K562 (cell line): ENCODE measurements at regions not wholly inside any gene's neighbourhood (a gene's known extent, or its start where the extent isn't known, plus 50 kb on each side); places are given as distances from the start of the nearest gene placed in this dataset.

ENCODE experiments used
- ATAC-seq: fragments of 200-7000 bp; cut with Tn5 transposase; 3 replicates; pipeline ENCODE4 v1.9.1; 2020; ENCODE audit warnings: moderate library complexity
- BruUV-seq: library from RNA; stranded (reverse); fragments of 400-500 nt; replicated peaks from 2 replicates; lab custom pipeline; 2021; lab: Mats Ljungman, UMichigan
- CTCF ChIA-PET: fragments of 300-600 bp; formaldehyde crosslinking; extraction: SDS; loops from one replicate; lab custom pipeline; 2021; ENCODE audit warnings: low intra/inter-chr PET ratio; lab: Yijun Ruan, JAX
- POLR2A ChIA-PET: fragments of 300-600, 350-650 bp; sonication (Branson Sonifier 250); formaldehyde crosslinking; extraction: SDS; loops from one replicate; lab custom pipeline; 2021; ENCODE audit warnings: antibody characterized with exemption, inconsistent platforms; lab: Yijun Ruan, JAX
- DNase-seq, 4 experiments: peaks; one replicate each; pipeline versions ENCODE4 v3.0.0 to v3.0.0-alpha.2; 2011 to 2018; ENCODE audit warnings: low spot score in 3 of 4, mixed read lengths in 3 of 4; ENCODE audit errors: extremely low read depth in 1 of 4
- FAIRE-seq: peaks from 2 replicates; lab custom pipeline; 2011; peaks lifted over from hg19 to GRCh38; lab: Jason Lieb, UNC
- H2AFZ ChIP-seq: 2 replicates; pipeline ENCODE4 v1.6.0; 2011; ENCODE audit warnings: low read depth, low read length, control low read depth, inconsistent platforms
- H3K27ac ChIP-seq: fragments of 200-600 bp; 3 replicates; pipeline ENCODE4 v1.8.0; 2011; ENCODE audit warnings: low read depth, mild to moderate bottlenecking, control low read depth, inconsistent platforms, low read length, moderate library complexity, mixed read lengths; ENCODE audit errors: extremely low read depth
- H3K27me3 ChIP-seq, 2 experiments: fragments of 300-600 bp in 1 of 2; 2 replicates in 1 of 2; 3 replicates in 1 of 2; pipeline versions ENCODE4 v1.6.0 to v1.8.0; 2011; ENCODE audit warnings: inconsistent platforms in 2 of 2, low read length in 2 of 2, mild to moderate bottlenecking in 1 of 2, mixed read lengths in 1 of 2, moderate library complexity in 1 of 2; ENCODE audit not compliant: control insufficient read depth in 2 of 2, insufficient read depth in 2 of 2
- H3K36me3 ChIP-seq: fragments of 300-600 bp; 3 replicates; pipeline ENCODE4 v1.8.0; 2011; ENCODE audit warnings: mild to moderate bottlenecking, low read length, inconsistent platforms; ENCODE audit not compliant: control insufficient read depth, insufficient read depth
- H3K4me1 ChIP-seq, 2 experiments: fragments of 200-600 bp in 1 of 2; replicated peaks in 1 of 2; 2 replicates in 1 of 2; 3 replicates in 1 of 2; pipeline versions ENCODE4 v1.5.1 to v1.8.0; 2011; ENCODE audit warnings: inconsistent platforms in 2 of 2, low read length in 2 of 2, mild to moderate bottlenecking in 1 of 2, mixed read lengths in 1 of 2, moderate library complexity in 1 of 2; ENCODE audit not compliant: control insufficient read depth in 2 of 2, insufficient read depth in 2 of 2
- H3K4me2 ChIP-seq: 2 replicates; pipeline ENCODE4 v1.6.1; 2011; ENCODE audit warnings: low read length, control low read depth, inconsistent platforms, mixed read lengths; ENCODE audit not compliant: insufficient read depth
- H3K4me3 ChIP-seq: fragments of 200-600 bp; sonication (generic), shearing (Covaris generic); 2 replicates; pipeline ENCODE4 v1.5.1; 2016; ENCODE audit warnings: control low read depth, inconsistent platforms
- H3K79me2 ChIP-seq: fragments of 200-600 bp; 3 replicates; pipeline ENCODE4 v1.8.0; 2011; ENCODE audit warnings: low read length, inconsistent platforms; ENCODE audit not compliant: control insufficient read depth, insufficient read depth
- H3K9ac ChIP-seq, 2 experiments: 2 replicates each; pipeline versions ENCODE4 v1.6.0 to v1.6.1; 2011; ENCODE audit warnings: low read depth in 2 of 2, low read length in 2 of 2, control low read depth in 1 of 2, inconsistent platforms in 1 of 2, mild to moderate bottlenecking in 1 of 2, mixed read lengths in 1 of 2; ENCODE audit not compliant: insufficient read depth in 1 of 2
- H3K9me1 ChIP-seq: one replicate; pipeline ENCODE4 v1.6.0; 2011; ENCODE audit warnings: inconsistent platforms, mild to moderate bottlenecking, low read length, moderate library complexity; ENCODE audit not compliant: control insufficient read depth, insufficient read depth
- H3K9me3 ChIP-seq: replicated peaks from 2 replicates; pipeline ENCODE4 v1.5.1; 2011; ENCODE audit warnings: low read depth, low read length, inconsistent platforms; ENCODE audit not compliant: control insufficient read depth, insufficient read depth
- H4K20me1 ChIP-seq: replicated peaks from 2 replicates; pipeline ENCODE4 v1.6.1; 2011; ENCODE audit warnings: low read length, inconsistent platforms, mixed read lengths; ENCODE audit not compliant: control insufficient read depth, insufficient read depth
- ARHGAP35 ChIP-seq: fragments of 450-650 bp; IDR thresholded peaks from 2 replicates; pipeline ENCODE4 v1.6.1; 2018; ENCODE audit not compliant: partially characterized antibody
- CBX3 ChIP-seq, 2 experiments: IDR thresholded peaks; 1 replicate in 1 of 2; 2 replicates in 1 of 2; pipeline ENCODE4 v1.6.1; 2012; ENCODE audit warnings: inconsistent platforms in 2 of 2, low read length in 2 of 2, borderline replicate concordance in 1 of 2, control low read depth in 1 of 2
- ELF4 ChIP-seq: fragments of 450-650 bp; formaldehyde crosslinking; IDR thresholded peaks from 2 replicates; pipeline ENCODE4 v1.4.0; 2022; ENCODE audit warnings: missing genetic modification characterization
- HNRNPH1 ChIP-seq: fragments of 200-400 bp; formaldehyde crosslinking; optimal IDR thresholded peaks from 2 replicates; pipeline ENCODE3; 2017; ENCODE audit warnings: low read depth, mild to moderate bottlenecking, low read length, moderate library complexity
- HNRNPL ChIP-seq: fragments of 200-400 bp; formaldehyde crosslinking; IDR thresholded peaks from 2 replicates; pipeline ENCODE4 v1.6.1; 2017; ENCODE audit warnings: low read depth, mild to moderate bottlenecking, low read length
- IRF2 ChIP-seq: sonication (generic); formaldehyde crosslinking; IDR thresholded peaks from 2 replicates; pipeline ENCODE4 v1.8.1; 2022; ENCODE audit warnings: mild to moderate bottlenecking, missing genetic modification reagents
- MITF ChIP-seq: IDR thresholded peaks from 2 replicates; pipeline ENCODE4 v1.6.1; 2014; ENCODE audit warnings: antibody characterized with exemption
- NUFIP1 ChIP-seq: fragments of 450-650 bp; IDR thresholded peaks from 2 replicates; pipeline ENCODE4 v1.6.1; 2018; ENCODE audit not compliant: partially characterized antibody
- PHB2 ChIP-seq: fragments of 450-650 bp; IDR thresholded peaks from 2 replicates; pipeline ENCODE4 v1.6.1; 2017; ENCODE audit warnings: low read depth
- PHF20 ChIP-seq: fragments of 450-650 bp; IDR thresholded peaks from 2 replicates; pipeline ENCODE4 v1.6.1; 2018; ENCODE audit not compliant: partially characterized antibody
- TCFL5 ChIP-seq: fragments of 250-450 bp; sonication (Bioruptor Pico); conservative IDR thresholded peaks from 2 replicates; pipeline ENCODE4 v1.6.1; 2021; ENCODE audit warnings: mild to moderate bottlenecking, moderate library complexity, matching md5 sums
- ZNF282 ChIP-seq: sonication (generic); formaldehyde crosslinking; IDR thresholded peaks from 2 replicates; pipeline ENCODE4 v1.8.1; 2023; ENCODE audit warnings: missing genetic modification reagents
- ZNF408 ChIP-seq: fragments of 250-450 bp; sonication (Bioruptor Pico); IDR thresholded peaks from 2 replicates; pipeline ENCODE4 v1.4.0; 2020; ENCODE audit warnings: low read depth, mild to moderate bottlenecking, moderate library complexity
- ZNF551 ChIP-seq: fragments of 250-450 bp; sonication (Bioruptor Pico); IDR thresholded peaks from 2 replicates; pipeline ENCODE4 v1.5.0; 2021; ENCODE audit warnings: mild to moderate bottlenecking, moderate library complexity
- ZNF766 ChIP-seq: fragments of 200-800 bp; sonication (Bioruptor generic); conservative IDR thresholded peaks from 2 replicates; pipeline ENCODE4 v1.6.1; 2016; ENCODE audit warnings: missing genetic modification characterization, missing compliant biosample characterization
- WGBS: fragments of 100-300 bp; shearing (Covaris generic); methylation state at CpG from one replicate; pipeline ENCODE4 v1.1.6; 2016; ENCODE audit warnings: low coverage, mixed read lengths; ENCODE audit not compliant: insufficient coverage; ENCODE audit errors: missing lambda C conversion rate; 5-methylcytosine and 5-hydroxymethylcytosine counted together
- in situ Hi-C: fragments of 300-500 bp; cut with MboI; formaldehyde crosslinking; loops from 4 replicates; pipeline ENCODE4 v1.15.0; 2018; ENCODE audit warnings: inconsistent platforms, mixed read lengths
- intact Hi-C: fragments of 100-400 bp; cut with micrococcal nuclease; formaldehyde crosslinking; loops from 2 replicates; pipeline ENCODE4 v1.14.2; 2022
- TF ChIP-seq, protein P1 (sequence below): fragments of 250-450 bp; sonication (Bioruptor Pico); IDR thresholded peaks from 2 replicates; pipeline ENCODE4 v1.4.0; 2020; ENCODE audit warnings: mild to moderate bottlenecking

GRCh38 chr5:99119326-99119725 lies 190.5 kb upstream of the CHD1 start:
- Histone ChIP-seq H3K9me1 (no peaks in the 10 kb centered on the region), H3K4me1 (no peaks in the 10 kb centered on the region), H3K36me3 (no peaks in the 10 kb centered on the region), H3K9ac (no peak overlapping the region), H3K27ac (no peak overlapping the region), H3K9me3 (no peaks in the 10 kb centered on the region), H4K20me1 (no peaks in the 10 kb centered on the region), H3K27me3 (no peaks in the 10 kb centered on the region), H3K4me3 (no peak overlapping the region), H3K79me2 (no peaks in the 10 kb centered on the region), H3K4me2 (no peak overlapping the region), H2AFZ (no peak overlapping the region)
- in situ Hi-C loops (no loop called here), intact Hi-C loops (no loop called here)
- FAIRE-seq = no peak
- TF ChIP-seq PHF20 = no peak
- TF ChIP-seq IRF2 = no peak
- TF ChIP-seq HNRNPL = no peak
- TF ChIP-seq MITF = no peak
- no peak for TF ChIP-seq TCFL5
- no peak for TF ChIP-seq CBX3 (IDR thresholded peaks at IDR 0.05; ENCODE audit: borderline replicate concordance in 1 of 2, low read length in 2 of 2)
- TF ChIP-seq ZNF551 = no peak
- no peak for TF ChIP-seq ZNF408 (CRISPR knock-in tag)
- TF ChIP-seq ZNF766 (CRISPR knock-in tag) = no peak
- no peak for TF ChIP-seq ARHGAP35
- no peak for TF ChIP-seq HNRNPH1
- TF ChIP-seq PHB2 = no peak
- TF ChIP-seq, protein P1, sequence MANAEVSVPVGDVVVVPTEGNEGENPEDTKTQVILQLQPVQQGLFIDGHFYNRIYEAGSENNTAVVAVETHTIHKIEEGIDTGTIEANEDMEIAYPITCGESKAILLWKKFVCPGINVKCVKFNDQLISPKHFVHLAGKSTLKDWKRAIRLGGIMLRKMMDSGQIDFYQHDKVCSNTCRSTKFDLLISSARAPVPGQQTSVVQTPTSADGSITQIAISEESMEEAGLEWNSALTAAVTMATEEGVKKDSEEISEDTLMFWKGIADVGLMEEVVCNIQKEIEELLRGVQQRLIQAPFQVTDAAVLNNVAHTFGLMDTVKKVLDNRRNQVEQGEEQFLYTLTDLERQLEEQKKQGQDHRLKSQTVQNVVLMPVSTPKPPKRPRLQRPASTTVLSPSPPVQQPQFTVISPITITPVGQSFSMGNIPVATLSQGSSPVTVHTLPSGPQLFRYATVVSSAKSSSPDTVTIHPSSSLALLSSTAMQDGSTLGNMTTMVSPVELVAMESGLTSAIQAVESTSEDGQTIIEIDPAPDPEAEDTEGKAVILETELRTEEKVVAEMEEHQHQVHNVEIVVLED = no peak
- TF ChIP-seq ZNF282 = no peak
- no peak for TF ChIP-seq ELF4 (CRISPR knock-in tag)
- no peak for TF ChIP-seq NUFIP1
- POLR2A ChIA-PET = no interaction called here
- CTCF ChIA-PET = no interaction called here
- no peak for ATAC-seq
- WGBS = 0% methylated on average over 3 of the region's 3 CpGs
- no TSS peak for BruUV-seq
- no peak for DNase-seq
